CD4-positive, CD25-positive, alpha-beta regulatory T cell (primary cell): ENCODE measurements at regions not wholly inside any gene's neighbourhood (a gene's known extent, or its start where the extent isn't known, plus 50 kb on each side); places are given as distances from the start of the nearest gene placed in this dataset.
"Not testable (repeated sequence)": the region's sequence is repeated elsewhere in the genome, so short reads cannot be mapped to it uniquely, and the experiment has no call there.

Source experiments
- ATAC-seq, 2 donors: fragments of 150-1000 bp; cut with Tn5 transposase; one replicate each; pipeline ENCODE4 v1.10.0; 2021; ENCODE audit warnings: low read depth in 2 of 2, moderate number of reproducible peaks in 2 of 2, moderate library complexity in 1 of 2
- DNase-seq, 3 donors: peaks; one replicate each; pipeline versions ENCODE4 v3.0.0 to v3.0.0-alpha.2; 2012 to 2022; ENCODE audit warnings: mixed read lengths in 1 of 3
- H3K27ac ChIP-seq: one replicate; pipeline ENCODE4 v1.7.0; 2013; ENCODE audit warnings: mild to moderate bottlenecking, low read length; ENCODE audit not compliant: insufficient read depth, poor library complexity, severe bottlenecking
- H3K27me3 ChIP-seq: one replicate; pipeline ENCODE4 v1.7.0; 2013; ENCODE audit warnings: low read length; ENCODE audit not compliant: control insufficient read depth, insufficient read depth
- H3K36me3 ChIP-seq: one replicate; pipeline ENCODE4 v1.7.0; 2013; ENCODE audit warnings: mild to moderate bottlenecking, low read length, moderate library complexity; ENCODE audit not compliant: control insufficient read depth, insufficient read depth
- H3K4me1 ChIP-seq: 2 replicates; pipeline ENCODE4 v1.7.0; 2013; ENCODE audit warnings: mild to moderate bottlenecking, low read length; ENCODE audit not compliant: insufficient read depth, control insufficient read depth, poor library complexity, severe bottlenecking
- H3K4me3 ChIP-seq: one replicate; pipeline ENCODE4 v1.7.0; 2013; ENCODE audit warnings: low read depth, mild to moderate bottlenecking, low read length, moderate library complexity
- H3K9me3 ChIP-seq, 2 experiments: 1 replicate in 1 of 2; 2 replicates in 1 of 2; pipeline ENCODE4 v1.7.0; 2013; ENCODE audit warnings: low read length in 2 of 2, mild to moderate bottlenecking in 1 of 2, moderate library complexity in 1 of 2; ENCODE audit not compliant: control insufficient read depth in 2 of 2
- H3K27ac Mint-ChIP-seq, 3 donors: one replicate each; pipeline ENCODE4 v1.8.0; 2020 to 2022; ENCODE audit warnings: mild to moderate bottlenecking in 3 of 3, mixed read lengths in 3 of 3, moderate library complexity in 2 of 3
- H3K27me3 Mint-ChIP-seq: one replicate; pipeline ENCODE4 v1.8.0; 2022; ENCODE audit warnings: mild to moderate bottlenecking, mixed read lengths
- H3K36me3 Mint-ChIP-seq: one replicate; pipeline ENCODE4 v1.8.0; 2020; ENCODE audit warnings: mixed read lengths
- H3K4me1 Mint-ChIP-seq, 4 donors: one replicate each; pipeline ENCODE4 v1.8.0; 2020 to 2022; ENCODE audit warnings: mixed read lengths in 4 of 4, mild to moderate bottlenecking in 1 of 4
- H3K4me3 Mint-ChIP-seq, 4 donors: one replicate each; pipeline ENCODE4 v1.8.0; 2020 to 2022; ENCODE audit warnings: mild to moderate bottlenecking in 4 of 4, mixed read lengths in 4 of 4, moderate library complexity in 3 of 4
- H3K9me3 Mint-ChIP-seq, 7 donors: one replicate each; pipeline ENCODE4 v1.8.0; 2020 to 2022; ENCODE audit warnings: mixed read lengths in 7 of 7, mild to moderate bottlenecking in 3 of 7, moderate library complexity in 2 of 7

- no peaks in the 10 kb centered on the region for H3K36me3 ChIP-seq
- peaks cover 0 to 2% of the 10 kb centered on the region in 2 experiments for H3K9me3 ChIP-seq
- no peak overlapping the region for H3K27ac Mint-ChIP-seq
- no peak overlapping the region for H3K27ac ChIP-seq
- H3K4me1 Mint-ChIP-seq: no peaks in the 10 kb centered on the region
- ATAC-seq (no peak), DNase-seq (no peak)
- no peaks in the 10 kb centered on the region for H3K27me3 Mint-ChIP-seq
- no peaks in the 10 kb centered on the region for H3K36me3 Mint-ChIP-seq
- H3K4me1 ChIP-seq: no peaks in the 10 kb centered on the region
- H3K4me3 Mint-ChIP-seq: no peak overlapping the region
- no peak overlapping the region for H3K4me3 ChIP-seq
- H3K27me3 ChIP-seq: no peaks in the 10 kb centered on the region
- peaks cover 0 to 8% (median 0%) of the 10 kb centered on the region in 7 donors for H3K9me3 Mint-ChIP-seq
Measured at GRCh38 chrX:89033723-89034122, 286.7 kb downstream of the CPXCR1 start.

DNA sequence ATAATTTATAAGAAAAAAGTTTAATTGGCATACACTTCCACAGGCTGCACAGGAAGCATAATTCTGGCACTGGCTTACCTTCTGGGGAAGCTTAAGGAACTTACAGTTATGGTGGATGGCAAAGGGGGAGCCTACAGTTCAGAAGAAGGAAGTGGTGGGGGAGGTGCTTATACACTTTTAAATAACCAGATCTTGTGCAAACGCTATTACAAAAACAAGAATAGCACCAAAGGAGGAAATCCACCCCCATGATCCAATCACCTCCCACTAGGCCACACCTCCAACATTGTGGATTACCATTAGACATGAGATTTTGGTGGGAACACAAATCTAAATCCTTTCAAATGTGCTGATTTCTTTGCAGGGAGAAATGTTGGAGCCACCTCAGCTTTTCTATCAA lies 287.7 kb downstream of the CPXCR1 start:
- H3K4me1 Mint-ChIP-seq: no peaks in the 10 kb centered on the region

DNA sequence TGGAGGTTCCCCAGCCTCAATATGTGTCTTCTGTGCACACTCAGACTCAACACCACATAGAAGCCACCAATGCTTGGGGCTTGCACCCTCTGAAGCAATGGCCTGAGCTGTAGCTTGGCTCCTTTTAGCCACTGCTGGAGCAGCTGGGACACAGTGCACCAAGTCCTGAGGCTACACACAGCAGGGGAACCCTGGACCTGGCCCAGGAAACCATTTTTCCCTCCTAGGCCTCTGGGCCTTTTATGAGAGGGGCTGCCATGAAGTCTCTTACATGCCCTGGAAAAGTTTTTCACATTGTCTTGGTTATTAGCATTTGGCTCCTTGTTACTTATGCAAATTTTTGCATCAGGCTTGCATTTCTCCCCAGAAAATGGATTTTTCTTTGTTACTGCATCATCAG lies 306.2 kb downstream of the CPXCR1 start:
- Histone ChIP-seq H3K4me1 (no peaks in the 10 kb centered on the region), H3K4me3 (no peak overlapping the region), H3K27ac (no peak overlapping the region), H3K27me3 (no peaks in the 10 kb centered on the region), H3K36me3 (no peaks in the 10 kb centered on the region), H3K9me3 (peaks cover 0 to 2% of the 10 kb centered on the region in 2 experiments)
- Mint-ChIP-seq H3K4me3 (no peak overlapping the region), H3K36me3 (no peaks in the 10 kb centered on the region), H3K27me3 (no peaks in the 10 kb centered on the region), H3K27ac (no peak overlapping the region), H3K9me3 (peaks cover 0 to 8% (median 3%) of the 10 kb centered on the region in 7 donors), H3K4me1 (no peaks in the 10 kb centered on the region)
- ATAC-seq (no peak), DNase-seq (no peak)

More for the DNA sequence above, 287.7 kb downstream of the CPXCR1 start:
- Mint-ChIP-seq H3K4me3 (no peak overlapping the region), H3K27ac (no peak overlapping the region), H3K36me3 (no peaks in the 10 kb centered on the region), H3K9me3 (peaks cover 0 to 6% (median 0%) of the 10 kb centered on the region in 7 donors), H3K27me3 (no peaks in the 10 kb centered on the region)
- H3K4me1 ChIP-seq: no peaks in the 10 kb centered on the region
- no peak overlapping the region for H3K4me3 ChIP-seq
- no peak for ATAC-seq
- no peak for DNase-seq
- no peaks in the 10 kb centered on the region for H3K27me3 ChIP-seq
- peaks cover 0 to 2% of the 10 kb centered on the region in 2 experiments for H3K9me3 ChIP-seq
- H3K36me3 ChIP-seq: no peaks in the 10 kb centered on the region
- H3K27ac ChIP-seq: no peak overlapping the region

- DNase-seq, H3K27ac Mint-ChIP-seq: not testable (repeated sequence)
Measured at GRCh38 chrX:89099587-89099986, 352.6 kb downstream of the CPXCR1 start.

GRCh38 chrX:89124985-89125384 lies 378.0 kb downstream of the CPXCR1 start:
- ATAC-seq: no peak
- no peak overlapping the region for H3K27ac Mint-ChIP-seq

More at GRCh38 chrX:89099587-89099986, 352.6 kb downstream of the CPXCR1 start:
- H3K9me3 ChIP-seq, H3K27ac ChIP-seq, H3K4me3 ChIP-seq, H3K27me3 Mint-ChIP-seq, ATAC-seq, H3K36me3 Mint-ChIP-seq, H3K36me3 ChIP-seq, H3K27me3 ChIP-seq, H3K9me3 Mint-ChIP-seq, H3K4me1 ChIP-seq, H3K4me3 Mint-ChIP-seq, H3K4me1 Mint-ChIP-seq: not testable (repeated sequence)

More at GRCh38 chrX:89124985-89125384, 378.0 kb downstream of the CPXCR1 start:
- no peaks in the 10 kb centered on the region for H3K27me3 Mint-ChIP-seq
- no peaks in the 10 kb centered on the region for H3K27me3 ChIP-seq
- no peak for DNase-seq
- no peaks in the 10 kb centered on the region for H3K4me1 Mint-ChIP-seq
- H3K4me3 ChIP-seq: no peak overlapping the region
- H3K36me3 ChIP-seq: no peaks in the 10 kb centered on the region
- peaks cover 1 to 14% (median 6%) of the 10 kb centered on the region in 7 donors for H3K9me3 Mint-ChIP-seq
- H3K9me3 ChIP-seq: peaks cover 0 to 9% of the 10 kb centered on the region in 2 experiments
- no peaks in the 10 kb centered on the region for H3K36me3 Mint-ChIP-seq
- no peak overlapping the region for H3K4me3 Mint-ChIP-seq
- no peaks in the 10 kb centered on the region for H3K4me1 ChIP-seq
- no peak overlapping the region for H3K27ac ChIP-seq
